ENCODE measurements at regions not wholly inside any gene's neighbourhood (a gene's known extent, or its start where the extent isn't known, plus 50 kb on each side); places are given as distances from the start of the nearest gene placed in this dataset.
"Not testable (repeated sequence)": the region's sequence is repeated elsewhere in the genome, so short reads cannot be mapped to it uniquely, and the experiment has no call there.

DNA sequence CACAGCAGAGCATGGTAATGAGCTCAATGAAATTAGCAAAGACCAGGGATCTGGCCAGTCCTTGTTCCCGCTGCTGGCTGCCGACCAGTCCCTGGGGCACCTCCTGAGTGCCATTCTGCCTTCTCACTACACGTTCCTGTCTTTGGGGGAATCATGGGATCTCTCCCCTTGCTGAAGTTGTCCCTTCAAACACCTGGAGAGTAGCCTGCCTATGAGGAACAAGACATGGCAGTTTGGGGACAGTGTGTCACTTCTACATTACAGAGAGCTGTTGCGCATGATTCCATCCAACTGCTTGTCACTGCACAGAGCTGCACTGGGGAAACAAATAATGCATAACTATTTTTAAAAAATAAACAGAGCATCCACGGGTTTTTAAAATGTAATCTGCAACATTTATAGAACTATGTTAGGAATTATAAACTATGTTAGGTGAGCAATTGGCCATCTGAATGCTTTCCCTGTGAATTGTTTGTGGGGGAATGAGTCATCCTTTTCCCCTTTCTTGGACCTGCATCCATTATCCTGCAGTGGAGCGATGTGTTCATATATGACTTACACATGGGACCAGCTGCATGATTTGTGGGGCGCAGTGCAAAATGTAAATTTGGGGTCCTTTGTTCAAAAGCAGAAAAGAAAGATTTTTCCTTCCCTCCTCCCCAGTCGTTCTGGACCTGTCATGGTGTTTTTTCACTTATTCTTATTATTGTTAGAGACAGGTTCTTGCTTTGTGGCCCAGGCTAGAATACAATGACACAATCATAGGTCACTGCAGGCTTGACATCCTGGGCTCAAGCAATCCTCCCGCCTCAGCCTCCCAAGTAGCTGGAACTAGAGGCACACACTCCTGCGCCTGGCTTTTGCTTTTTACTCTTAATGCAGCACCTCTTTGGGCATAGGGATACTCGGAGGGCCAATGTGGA lies 115.0 kb upstream of the TBL1X start:
- no peak for DNase-seq

GRCh38 chrX:9351126-9351525 lies 113.7 kb upstream of the TBL1X start:
- DNase-seq, result no peak

DNA sequence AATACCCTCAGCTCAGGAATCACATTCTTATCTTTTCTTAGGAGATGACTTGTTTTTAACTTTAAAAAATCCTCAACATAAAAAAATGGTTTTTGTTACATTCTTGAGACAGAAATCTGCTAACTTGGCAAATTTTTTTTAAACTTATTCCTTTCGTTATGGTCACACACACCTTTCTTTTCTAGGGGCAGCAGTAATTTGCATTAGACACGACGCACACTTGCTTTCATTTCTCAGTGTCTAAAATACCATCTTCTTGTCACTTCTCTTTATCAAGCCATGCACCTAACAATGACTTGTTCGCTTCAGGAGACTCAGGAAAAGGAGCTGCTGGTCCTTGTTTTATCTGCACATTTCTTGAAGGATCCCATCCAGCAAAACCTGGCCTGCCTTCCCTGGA lies 112.6 kb upstream of the TBL1X start:
- DNase-seq, result no peak

GRCh38 chrX:9352694-9353411 lies 112.0 kb upstream of the TBL1X start:
- no peak for DNase-seq

- no peak for DNase-seq
These were observed 109.9 kb upstream of the TBL1X start for GRCh38 chrX:9354918-9355317.

DNA sequence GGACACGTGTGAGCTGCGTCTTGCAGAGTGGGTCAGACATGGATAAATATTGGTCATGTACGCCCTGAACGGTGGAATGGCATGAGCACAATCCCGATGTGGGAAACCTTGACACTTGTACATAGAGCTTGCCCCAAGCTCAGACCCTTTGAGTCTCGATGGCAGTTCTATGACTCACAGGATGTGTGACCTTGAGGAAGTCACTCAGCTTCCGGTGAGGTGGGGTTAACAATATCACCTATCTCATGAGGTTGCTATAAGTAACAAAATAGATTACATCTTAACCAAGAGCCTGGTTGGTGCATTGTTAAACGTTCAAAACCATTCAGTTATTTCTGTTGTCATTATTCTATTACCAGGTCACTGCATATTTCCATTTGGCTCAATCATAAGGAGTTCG lies 109.1 kb upstream of the TBL1X start:
- no peak for DNase-seq

DNA sequence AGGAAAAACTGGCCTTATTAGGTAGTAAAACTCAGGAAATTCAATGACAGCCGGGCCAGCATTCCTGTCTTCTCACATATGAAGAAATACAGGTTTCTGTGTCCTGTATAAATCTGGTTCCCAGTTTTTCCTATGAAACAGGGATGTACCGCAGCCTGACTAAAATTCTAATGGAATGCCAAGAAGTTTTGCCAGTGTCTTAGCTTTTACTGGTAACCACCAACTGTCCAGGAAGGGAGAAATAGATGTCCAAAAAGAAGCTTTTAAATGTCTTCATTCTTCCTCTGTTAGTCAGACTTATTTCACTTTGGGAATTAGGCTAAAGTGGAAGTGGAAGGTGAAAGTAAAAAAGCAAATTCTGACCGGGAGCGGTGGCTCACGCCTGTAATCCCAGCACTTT lies 108.0 kb upstream of the TBL1X start:
- DNase-seq, result no peak

DNA sequence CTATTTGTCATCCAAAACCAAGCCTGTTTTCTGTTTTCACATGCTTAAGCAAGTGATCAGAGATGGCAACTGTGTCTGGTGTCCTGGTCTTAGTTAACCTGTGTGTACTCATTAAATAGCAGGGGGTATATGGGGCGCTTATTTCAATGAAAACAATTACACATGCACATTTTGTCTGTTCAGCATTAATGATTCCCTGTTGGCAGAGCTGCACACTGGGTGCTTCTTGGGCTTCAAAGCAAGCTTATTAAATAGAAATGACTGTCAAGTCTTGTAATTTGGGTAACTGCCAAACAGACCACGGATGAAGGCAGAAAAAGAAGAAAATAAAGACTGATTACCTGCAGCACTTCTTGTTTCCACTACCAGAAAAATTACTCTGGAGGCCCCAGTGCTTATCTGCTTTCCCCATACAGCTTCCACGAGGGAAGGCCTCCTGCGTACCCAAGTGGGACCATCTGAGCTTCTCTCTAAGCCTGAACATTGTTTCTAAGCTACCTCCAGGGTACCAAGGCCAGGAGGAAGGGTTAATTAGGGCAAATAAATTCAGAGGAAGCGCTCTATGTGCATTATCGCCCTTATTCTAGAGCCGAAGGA lies 107.2 kb upstream of the TBL1X start:
- no peak for DNase-seq

- no peak for DNase-seq
These were observed 102.4 kb upstream of the TBL1X start for GRCh38 chrX:9362363-9362928.

DNA sequence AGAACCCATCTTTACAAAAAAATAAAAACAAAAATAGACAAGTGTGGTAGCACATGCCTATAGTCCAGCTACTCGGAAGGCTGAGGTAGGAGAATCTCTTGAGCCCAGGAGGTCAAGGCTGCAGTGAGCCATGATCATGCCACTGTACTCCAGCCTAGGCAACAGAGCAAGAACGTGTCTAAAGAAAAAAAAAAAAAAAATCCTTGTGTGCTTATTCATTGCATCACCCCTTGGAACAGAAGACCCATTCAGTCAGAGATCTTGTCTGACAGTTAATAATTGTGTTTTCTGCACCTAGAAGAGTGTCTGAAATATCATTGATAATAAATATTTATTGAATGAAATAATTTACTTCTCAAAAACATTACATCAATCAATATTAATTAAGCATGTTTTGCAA lies 97.4 kb upstream of the TBL1X start:
- DNase-seq, result no peak

GRCh38 chrX:9368262-9368661 lies 96.6 kb upstream of the TBL1X start:
- no peak for DNase-seq

- DNase-seq, result no peak
These were observed 95.0 kb upstream of the TBL1X start for GRCh38 chrX:9369802-9370291.

- DNase-seq, result no peak
These were observed 94.0 kb upstream of the TBL1X start for GRCh38 chrX:9370893-9371292.

DNA sequence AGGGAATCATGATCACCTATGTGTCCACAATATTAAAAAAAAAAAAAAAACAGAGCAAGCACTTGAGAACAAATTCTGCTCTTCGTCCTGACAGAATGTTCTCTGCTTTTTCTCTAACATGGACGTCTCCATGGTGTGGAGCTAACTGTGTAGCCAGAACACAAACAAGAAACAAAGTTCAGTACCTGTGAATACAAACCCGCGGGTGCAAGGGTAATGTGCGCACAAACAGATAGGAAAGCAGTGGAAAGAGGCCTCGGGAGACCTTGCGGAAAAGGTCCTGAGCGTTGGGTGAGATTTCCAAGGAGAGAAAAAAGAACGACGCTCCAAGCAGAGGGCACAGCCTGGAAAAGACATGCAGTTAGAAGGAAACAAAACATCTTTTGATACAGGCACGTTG lies 92.0 kb upstream of the TBL1X start:
- no peak for DNase-seq

- no peak for DNase-seq
These were observed 91.1 kb upstream of the TBL1X start for GRCh38 chrX:9373789-9374188.

DNA sequence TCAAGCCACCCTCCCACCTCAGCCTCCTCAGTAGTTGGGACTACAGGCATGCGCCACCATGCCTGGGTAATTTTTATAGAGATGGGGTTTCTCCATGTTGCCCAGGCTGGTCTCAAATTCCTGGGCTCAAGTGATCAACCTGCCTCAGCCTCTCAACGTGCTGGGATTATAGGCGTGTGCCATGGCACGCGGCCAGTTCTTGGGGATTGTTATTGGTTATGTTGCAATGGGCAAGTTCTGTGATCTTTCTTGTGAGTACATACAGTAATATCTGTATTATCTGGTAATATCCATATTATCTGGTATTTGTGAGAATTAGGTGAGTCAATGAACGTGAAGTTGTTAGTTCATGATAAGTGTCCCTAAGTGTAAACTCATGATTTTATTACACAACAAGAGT lies 90.3 kb upstream of the TBL1X start:
- no peak for DNase-seq

DNA sequence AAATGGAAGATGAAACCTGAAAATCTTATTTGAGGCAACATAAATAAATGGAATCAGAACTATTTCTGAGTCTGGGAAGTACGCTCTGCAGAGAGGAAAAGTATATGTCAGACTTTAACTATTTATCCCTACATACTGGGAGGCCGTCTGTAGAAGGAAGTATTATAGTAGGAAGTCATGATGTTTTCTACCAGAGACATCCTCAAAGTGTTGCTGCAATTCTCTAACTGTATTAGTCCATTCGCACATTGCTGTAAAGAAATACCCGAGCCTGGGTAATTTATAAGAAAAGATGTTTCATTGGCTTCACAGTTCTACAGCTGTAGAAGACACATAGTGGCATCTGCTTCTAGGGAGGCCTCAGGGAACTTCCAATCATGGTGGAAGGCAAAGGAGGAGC lies 88.7 kb upstream of the TBL1X start:
- DNase-seq, result no peak

- not testable (repeated sequence) for DNase-seq
These were observed 87.6 kb upstream of the TBL1X start for GRCh38 chrX:9377216-9377615.

DNA sequence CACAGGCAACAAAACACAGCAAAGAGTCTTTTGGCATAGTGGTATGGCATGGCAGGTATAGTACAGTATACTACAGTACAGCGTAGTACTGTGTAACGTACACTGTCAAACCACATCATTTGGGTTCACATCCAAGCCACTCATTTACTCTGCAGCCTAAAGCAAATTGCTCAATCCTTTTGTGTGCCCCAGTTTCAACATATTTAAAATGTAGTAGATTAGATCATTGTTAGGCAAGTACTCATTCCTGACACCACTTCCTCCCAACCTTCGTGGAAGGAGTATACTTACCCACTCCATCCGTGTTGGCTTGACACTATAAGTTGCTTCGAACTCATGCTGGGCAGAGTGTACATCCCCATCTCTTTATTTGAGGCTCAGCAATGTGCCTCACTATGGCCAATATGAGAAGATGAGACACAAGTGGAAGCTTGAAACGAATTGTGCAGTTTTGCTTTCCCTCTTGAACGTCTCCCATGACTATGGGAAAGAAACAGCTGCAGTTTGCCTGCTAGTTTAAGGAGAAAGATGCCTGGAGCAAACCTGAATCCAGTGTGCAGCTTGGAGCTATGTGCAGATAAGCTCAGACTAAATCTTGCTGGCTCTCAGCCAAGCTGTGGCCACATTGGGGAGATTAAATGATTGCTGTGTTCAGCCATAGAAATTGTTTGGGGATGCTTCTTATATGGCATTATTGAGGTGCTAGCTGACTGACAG lies 85.7 kb upstream of the TBL1X start:
- DNase-seq, result no peak

- DNase-seq, result no peak
These were observed 84.9 kb upstream of the TBL1X start for GRCh38 chrX:9379697-9380551.

DNA sequence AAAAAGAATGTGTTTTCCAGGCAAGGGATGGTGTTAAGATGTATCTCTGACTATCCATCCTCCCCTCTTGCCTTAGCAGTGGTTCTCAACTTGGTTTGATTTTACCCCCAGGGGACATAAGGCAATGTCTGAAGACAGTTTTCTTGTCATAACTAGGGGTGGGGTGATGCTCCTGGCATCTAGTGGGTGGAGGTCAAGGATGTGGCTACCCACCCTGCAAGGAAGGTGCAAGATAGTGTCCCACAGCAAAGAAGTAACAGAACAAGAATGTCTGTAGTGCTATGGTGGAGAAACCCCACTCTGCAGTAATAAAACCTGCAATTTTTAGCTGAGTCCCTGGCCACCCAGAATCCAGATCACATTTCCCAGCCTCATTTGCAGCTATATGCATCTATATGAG lies 81.2 kb upstream of the TBL1X start:
- no peak for DNase-seq

DNA sequence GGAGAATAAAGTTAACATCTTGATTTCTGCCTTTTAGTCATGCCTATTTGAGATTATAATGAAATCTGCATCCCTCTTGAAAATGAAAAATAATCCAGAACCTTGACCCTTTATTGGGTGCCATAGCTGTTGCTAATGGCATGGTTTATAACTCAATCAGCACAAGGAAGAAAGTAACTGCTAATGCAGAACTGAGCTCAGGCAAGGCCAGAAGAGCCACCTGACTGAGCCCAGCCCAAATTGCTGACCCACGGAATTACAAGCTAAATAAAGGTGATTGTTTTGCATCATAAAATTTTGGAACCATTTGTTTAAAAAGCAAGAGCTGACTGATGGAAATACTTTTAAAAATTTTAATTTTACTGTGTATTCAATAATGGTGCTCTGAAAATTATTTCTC lies 76.4 kb upstream of the TBL1X start:
- DNase-seq, result no peak
